CD4-positive, alpha-beta T cell treated with Interleukin-17A for 1 hour (primary cell): ENCODE measurements at regions not wholly inside any gene's neighbourhood (a gene's known extent, or its start where the extent isn't known, plus 50 kb on each side); places are given as distances from the start of the nearest gene placed in this dataset.
"Not testable (repeated sequence)": the region's sequence is repeated elsewhere in the genome, so short reads cannot be mapped to it uniquely, and the experiment has no call there.

ENCODE experiments used
- DNase-seq: peaks from one replicate; pipeline ENCODE4 v3.0.0-alpha.2; 2020

DNA sequence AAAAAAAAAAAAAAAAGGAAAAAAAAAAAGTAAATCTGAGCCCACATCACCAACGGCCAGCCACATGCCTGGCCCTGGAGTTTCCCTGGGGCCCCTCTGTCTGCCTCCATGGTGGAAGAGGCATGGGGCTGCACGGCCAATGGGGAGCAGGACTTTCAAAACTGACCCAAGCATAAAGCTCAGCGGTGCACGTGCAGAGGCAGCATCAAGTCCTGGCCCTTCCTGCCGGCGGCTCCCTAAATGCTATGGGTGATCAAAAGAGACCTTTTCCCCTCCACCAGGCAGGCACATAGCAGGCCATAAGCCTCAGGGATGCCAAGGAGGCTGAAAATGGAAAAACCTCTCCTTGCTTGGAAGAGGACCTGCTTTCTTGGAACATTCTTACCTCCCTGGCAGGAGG, 94.3 kb downstream of the OAT start:
- DNase-seq = no peak

DNA sequence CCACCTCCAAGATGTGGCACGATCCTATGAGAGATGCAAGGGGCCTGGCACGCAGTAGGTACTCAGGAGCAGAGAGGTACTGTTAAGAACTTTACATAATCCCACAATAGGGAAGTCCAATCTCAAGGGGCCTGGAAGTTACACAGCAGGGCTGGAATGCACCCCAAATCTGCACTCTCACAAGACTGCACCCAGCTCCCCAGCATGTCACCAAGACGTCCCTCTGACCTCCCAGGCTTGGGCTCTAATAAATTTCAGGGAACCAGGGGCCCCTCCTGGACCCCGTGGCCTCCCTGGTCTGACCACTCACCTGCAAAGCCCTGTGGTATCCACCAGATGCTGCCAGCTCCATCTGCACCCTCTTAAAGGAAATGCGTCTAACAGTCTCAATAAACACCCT, 94.9 kb downstream of the OAT start:
- DNase-seq = no peak

DNA sequence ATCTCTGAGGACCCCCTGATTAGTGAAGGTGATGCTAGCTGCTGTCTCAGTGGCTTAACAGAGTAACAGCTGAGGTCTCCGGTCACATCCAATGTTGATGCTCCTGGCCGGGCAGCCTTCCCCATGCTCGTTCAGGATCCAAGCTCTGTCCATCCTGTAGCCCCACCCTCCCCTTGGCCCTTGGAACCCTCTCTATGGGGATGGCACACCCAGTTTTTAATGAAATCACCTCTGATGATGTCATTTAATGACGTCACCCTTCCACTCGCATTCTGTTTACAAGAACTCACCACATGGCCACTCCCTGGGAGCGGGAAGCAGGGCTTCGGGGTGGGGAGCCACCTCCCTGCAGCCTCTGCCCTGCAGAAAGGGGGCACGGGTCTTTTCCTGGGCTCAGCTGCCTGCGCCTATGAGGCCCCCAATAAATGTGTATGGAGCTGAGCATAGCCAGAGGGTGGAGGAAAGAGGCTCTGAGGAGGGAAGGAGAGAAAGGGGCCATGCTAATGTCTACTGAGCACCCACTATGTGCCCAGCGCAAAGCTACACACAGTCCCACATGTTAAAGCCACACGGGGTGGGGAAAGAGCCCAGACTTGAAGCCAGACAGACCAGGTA, 95.5 kb downstream of the OAT start:
- DNase-seq = no peak

DNA sequence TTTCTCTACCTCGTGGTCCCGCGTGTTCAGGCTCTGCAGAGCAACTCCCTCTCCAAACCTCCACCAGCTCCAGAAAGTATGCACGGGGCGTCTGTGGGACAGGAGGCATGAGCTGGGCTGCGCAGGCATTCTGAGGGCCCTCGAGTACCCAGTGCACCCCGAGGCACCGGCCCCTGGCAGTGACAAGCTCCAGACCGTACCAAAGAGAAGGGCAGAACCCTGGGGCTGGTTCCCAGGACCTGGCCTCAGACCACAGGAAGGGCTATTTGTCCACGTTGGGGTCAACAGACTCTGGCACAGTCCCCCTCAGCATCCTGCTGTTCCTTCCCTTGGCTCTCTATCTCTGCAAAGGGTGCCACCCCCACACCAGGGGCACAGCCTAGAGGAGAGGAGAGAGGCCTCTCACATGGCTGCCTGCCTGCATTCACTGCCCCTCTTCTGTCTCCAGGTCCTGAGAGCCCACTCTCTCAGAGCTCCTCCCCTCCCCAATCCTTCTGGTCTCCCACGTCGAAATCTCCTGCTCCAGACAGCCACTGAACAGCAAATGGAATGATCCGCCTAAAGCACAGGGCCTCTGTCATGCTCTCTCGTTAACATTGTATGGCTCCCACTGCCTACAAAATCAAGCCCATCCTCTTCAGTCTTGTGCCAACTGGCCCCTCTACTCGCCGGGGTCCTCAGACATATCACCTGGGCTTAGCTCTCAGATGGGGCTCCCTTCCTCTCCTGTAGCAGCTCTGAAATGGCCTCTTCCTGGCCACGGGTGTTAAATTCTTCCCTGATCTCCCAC, 96.3 kb downstream of the OAT start:
- no peak for DNase-seq

DNA sequence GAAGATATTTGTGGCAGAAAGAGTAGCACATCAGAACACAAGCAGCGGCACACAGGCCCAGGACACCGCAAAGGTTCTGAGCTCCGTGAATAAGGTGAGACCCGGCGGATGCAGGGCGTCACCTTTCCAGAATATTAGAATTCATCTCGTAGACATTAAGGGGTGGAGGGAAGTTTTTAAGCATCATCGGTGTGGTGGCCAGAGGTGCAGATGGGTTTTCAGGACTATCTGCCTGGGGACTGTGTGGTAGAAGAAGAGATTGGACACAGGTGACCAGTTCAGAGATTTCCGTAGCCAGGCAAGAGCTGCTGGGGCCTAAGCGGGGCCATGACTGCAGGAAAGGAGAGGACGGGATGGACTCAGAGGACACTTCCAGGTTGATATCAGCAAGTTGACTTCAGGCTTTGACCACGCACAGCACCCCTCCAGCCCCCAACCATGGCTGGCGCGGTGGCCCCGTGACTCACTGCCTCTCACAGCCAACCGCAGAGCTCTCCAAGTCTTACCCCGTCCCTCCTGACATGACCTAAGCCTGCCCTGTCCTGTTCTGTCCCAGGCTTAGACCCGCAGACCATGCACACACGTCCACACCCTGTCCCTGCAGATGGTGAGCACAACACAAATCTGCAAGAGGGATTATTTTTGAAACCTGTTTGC, 97.2 kb downstream of the OAT start:
- no peak for DNase-seq

DNA sequence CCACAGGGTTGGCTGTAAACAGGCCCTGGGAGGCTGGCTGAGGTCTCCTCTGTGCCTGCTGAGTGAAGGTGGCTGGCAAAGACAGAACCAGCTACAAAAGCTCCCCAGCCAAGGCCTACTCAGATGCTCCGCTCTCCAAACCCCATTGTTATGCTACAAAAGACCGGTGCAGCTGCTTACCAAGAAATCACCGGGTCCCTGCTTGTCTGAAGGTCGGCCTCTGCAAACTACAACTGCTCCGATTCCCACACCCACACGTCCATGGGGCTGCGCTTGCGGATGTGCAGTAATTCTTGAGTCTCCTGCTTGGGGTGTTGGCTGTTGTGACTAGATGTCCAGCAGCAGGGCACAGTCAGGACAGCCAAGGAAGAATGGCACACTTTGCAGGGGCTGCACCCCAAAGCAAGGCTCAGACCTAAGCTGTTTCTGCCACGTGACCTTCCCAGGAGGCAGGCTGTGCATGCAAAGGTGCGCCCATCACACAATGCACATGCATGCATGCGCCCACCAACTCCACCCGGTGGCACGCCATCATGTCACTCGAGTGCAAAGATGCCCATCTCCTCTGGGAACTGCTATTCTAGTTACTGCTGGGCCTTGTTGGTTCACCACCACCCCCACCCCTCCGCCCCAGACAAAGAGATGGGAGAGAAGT, 97.8 kb downstream of the OAT start:
- no peak for DNase-seq

DNA sequence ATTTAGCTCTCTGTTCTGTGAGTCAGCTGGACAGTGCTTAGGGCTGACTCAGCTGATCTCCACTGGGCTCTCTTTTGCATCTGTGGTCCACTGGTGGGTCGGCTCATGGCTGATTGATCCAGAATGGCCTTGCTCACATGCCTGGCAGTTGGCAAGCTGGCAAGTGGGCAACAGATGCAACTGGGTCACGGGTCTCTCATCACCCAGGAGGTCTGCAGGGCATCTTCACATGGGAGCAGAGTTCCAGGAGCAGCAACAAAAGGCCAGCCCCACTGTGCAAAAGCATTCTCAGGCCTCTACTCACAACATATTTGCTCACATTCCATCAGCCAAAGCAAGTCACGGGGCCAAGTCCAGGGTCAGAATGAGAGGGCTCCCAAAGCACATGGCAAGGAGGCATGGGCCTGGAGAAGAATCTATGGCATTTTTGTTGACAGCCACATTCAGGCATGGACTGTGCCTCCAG, 98.8 kb downstream of the OAT start:
- DNase-seq = no peak

DNA sequence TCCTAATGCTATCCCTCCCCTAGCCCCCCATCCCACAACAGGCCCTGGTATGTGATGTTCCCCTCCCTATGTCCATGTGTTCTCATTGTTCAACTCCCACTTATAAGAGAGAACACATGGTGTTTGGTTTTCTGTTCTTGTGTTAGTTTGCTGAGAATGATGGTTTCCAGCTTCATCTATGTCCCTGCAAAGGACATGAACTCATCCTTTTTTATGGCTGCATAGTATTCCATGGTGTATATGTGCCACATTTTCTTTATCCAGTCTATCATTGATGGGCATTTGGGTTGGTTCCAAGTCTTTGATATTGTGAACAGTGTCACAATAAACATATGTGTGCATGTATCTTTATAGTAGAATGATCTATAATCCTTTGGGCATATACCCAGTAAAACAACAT, 99.2 kb downstream of the OAT start:
- DNase-seq = not testable (repeated sequence)

DNA sequence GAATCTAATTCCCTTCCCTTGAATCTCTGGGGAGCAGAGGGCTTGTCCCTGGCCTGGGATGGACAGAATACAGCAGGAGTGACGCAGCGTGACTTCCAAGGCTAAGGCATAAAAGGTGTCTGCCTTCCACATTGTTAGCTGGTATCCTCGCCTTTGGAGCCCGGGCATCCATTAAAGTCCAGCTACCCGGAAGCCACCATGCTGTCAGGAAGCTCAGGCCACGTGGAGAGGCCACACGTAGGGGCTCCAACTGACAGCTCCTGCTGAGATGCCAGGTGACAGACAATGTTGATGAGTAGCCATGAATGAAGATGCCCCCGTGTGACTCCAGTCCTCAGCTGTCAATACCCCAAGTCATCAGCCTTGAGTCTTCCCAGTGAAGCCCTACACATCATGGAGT, 99.9 kb downstream of the OAT start:
- no peak for DNase-seq

DNA sequence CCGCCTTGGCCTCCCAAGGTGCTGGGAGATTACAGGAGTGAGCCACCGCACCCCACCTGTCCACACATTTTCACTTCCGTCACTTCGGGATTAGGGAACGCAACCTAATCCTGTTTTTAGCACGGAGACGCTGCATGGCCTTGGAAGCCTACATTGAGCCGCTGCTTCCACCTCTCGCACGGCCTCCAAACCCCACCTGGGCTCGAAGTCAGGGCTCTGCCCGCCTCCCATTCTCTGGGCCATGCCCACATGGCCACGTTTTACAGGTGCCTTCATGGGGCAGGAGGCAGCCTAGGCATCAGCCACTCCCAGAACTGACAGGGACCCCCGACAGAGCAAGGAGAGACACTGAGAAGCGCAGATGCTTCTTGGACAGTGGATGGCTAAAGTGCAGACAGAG, 100.6 kb downstream of the OAT start:
- no peak for DNase-seq

DNA sequence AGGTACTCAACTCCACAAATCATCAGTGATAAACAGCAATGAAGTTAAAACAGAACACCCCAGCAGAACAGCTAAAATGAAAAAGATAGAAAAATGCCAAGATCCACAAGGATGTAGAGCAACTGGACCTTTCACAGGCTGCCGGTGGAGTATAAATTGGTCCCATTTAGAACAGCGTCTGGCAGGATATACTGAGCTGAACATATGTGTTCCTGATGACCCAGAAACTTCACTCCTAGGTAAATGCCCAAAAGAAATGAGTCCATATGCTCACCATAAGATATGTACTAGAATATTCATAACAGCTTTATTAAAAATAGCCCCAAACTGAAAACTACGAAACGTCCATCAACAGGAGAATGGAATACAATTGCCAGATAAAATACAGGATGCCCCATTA, 102.4 kb downstream of the OAT start:
- no peak for DNase-seq

DNA sequence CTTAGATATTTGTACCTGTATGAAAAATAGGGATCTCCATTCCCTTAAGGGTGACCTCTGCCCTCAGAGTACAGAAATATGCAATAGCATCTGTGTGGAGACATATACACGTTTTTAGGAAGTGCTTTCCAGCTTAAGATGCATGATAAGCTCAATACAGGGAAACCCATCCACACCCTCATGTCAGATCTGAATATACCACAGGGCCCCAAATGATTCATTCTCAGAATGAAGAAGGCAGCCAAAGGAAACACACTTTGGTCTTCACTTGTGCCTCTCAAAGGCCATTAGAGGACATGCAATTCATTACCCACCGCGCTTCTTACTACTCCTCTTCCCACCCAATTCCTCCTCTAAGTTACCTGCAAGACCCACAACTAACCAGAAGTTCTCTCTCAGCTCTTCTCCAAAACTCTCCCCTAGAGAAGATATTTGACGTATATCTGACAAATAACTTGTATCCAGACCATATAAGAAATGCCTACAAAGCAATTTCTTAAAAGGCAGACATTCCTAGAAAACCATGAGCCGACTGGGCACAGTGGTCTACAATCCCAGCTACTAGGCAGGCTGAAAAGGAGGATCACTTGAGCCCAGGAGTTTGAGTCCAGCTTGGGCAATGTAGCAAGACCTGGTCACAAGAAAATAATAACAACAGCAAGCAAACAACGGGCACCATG, 103.0 kb downstream of the OAT start:
- DNase-seq = no peak

DNA sequence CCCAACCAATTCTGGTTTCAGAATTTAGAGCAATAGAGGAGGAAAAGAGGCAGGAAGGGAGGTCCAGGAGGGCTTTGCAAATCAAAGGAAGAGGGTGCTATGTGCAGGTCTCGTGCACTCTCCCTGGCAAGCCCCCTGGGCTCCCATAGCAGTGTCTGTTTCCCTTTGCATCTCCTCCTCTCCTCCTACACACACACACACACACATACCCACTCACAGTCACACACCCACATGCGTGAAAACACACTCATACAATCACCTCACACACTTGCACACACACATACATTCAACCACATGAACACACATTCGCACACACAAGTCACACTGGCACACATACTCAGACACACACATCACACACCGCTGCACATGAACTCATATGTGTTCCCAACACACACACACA, 105.3 kb downstream of the OAT start:
- no peak for DNase-seq

DNA sequence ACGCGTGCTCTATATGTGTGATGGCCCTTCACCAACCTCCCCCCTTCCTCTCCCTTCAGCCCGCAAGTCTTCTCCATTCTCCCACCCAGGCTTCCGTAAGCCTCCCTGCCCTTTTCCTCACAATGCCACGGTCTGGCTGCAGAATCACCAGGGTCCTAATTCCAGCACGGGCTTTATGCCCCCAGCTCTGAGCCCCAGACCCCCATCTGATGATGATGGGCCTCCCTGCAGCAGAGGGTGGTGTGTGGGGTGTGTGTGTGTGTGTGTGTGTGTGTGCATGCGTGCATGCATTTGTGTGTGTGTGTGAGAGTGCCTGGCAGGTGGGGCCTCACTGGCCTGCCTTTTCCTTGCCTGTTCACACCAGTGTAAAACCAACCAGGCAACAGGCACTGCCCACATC, 109.9 kb downstream of the OAT start:
- no peak for DNase-seq

DNA sequence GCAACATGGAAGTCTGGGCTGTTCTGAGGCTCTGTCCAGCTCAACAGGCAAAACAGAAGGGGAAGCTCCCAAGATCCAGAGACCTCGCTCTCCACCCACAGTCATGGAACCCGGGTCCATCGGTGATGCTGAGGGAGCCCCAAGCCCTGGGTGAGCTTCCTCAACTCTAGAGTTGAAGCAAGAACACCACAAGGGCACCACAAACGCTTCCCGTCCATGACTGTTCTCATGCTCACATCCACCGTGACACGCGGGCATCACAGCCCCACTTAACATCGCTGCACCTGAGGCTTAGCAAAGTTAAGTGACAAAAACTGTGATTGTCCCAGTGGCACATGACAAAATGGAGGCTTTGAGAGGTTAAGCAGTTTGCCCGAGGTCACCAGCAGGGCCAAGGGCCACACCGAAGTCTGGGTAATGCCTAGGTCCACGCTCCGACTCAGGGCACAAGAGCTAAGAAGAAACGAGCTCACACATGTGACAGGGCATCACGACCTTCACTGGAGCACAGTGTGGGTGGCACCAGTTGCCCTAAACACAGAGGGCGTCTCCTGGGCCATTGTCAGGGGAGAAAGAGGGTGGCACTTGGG, 110.6 kb downstream of the OAT start:
- no peak for DNase-seq

DNA sequence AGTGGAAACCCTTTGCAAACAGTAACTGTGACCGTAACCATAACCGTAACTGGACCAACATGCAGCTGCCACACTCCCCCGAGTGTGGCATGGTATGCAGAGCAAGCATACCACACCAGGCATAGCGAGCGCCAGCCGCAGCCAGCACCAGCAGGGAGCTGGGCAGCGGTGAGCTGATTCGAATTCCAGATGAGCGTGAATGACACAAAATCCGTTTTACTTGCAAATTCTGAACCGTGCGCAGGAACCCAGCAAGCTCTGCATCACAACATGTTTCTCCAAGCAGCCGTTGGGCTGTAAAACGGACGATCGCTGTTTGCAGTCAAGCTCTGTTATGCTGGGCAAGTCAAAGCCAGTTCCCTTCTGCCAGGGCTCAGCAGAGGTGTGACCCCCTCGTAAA, 111.1 kb downstream of the OAT start:
- no peak for DNase-seq

DNA sequence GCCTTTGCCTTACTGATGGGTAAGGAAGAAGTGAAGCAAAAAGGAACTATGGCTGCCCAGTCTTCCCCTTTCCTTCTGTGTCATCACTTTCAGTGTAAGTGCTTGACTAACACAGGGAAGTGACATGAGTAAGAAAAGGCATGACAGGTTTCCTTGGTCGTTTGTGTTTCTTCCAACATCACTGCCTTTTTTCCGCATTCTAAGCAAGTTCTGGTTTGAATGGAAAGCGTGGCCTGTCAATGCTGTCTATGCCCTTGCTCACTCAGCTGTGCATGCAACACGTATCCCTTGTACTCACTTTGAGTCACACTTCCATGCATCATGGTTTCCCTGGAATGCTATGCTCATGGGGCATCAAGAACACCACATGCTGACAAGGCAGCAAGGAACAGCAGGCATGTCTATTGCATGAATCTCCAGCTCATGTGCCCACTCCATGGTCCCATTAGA, 111.8 kb downstream of the OAT start:
- no peak for DNase-seq

DNA sequence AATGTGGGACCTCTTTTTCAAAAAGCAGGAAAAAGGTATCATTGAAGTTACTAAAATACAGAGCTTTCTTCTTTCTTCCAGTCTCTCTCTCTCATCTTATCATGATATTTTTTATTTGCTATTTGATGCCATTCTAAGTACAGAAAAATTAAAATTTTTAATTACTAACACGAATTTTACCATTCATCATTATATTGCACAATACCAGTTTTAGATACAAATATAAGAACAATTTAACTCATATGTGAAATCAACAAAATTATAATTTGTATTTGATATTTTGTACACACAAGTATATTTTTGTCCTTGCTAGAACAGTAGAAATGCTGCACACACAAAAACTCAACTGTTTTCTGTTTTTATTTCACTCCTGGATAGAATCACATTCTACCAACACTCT, 112.2 kb downstream of the OAT start:
- no peak for DNase-seq

DNA sequence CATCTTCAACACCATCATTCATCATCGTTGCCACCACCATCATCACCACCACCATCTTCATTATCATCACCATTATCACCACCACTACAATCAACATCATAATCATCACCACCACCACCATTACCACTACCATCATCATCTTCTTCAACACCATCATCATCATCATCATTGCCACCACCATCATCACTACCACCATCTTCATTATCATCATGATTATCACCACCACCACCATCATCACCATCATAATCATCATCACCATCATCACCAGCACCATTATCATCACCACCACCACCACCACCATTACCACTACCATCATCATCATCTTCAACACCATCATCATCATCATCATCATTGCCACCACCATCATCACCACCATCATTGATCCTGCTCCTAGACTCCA, 112.7 kb downstream of the OAT start:
- no peak for DNase-seq

DNA sequence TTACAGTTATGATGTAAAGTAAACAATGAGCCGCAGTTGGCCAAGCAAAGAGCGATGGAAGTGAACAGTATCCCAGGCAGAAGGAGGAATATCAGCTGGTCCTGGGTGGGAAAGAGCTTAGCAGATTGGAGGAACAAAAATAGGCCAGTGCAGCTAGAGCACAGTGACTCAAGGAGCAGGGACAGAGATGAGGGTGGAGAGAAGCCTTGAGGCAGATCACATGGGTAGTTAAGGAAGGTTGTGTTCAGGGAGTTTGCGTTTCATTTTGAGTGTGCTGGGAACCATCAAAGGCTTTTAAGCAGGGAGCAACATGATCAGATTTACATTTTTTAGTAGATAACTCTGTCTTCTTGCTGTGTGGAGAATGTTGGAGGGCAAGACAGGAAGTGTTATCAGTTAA, 113.6 kb downstream of the OAT start:
- no peak for DNase-seq

DNA sequence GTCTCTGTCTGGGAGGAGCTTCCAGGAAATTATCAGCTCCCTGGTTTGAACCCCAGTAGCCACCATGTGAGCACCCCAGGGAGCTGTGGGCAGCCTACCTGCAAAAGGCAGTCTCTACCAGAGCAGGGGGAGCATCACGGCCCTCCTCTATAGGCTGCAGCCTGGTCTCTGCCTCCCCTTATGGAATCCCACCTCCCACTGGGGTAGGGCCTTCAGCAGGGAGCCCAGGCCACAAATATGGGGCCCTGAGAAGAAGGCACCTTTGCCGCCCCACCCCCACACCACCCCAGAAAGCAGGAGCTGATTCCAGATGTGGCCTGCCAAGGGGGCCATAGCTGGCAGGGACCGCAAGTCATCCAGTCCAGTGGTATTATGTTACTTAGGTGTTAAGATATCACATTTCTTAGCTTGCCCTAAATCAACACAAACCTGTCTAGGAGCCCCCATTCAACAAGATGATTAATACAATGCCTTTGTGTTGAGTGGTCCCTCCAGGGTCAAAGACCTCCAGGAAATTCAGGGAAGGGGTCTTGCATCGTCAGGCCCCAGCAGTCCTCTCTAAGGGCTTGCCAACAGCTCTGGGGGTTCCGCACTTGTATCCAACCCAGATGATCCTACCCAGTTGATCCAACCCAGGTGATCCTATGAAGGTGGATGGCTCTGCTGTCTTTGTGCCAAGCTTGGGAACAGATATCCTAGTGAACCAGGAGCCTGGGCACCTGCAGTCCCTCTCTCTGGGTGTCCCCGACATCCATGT, 114.9 kb downstream of the OAT start:
- DNase-seq = no peak

DNA sequence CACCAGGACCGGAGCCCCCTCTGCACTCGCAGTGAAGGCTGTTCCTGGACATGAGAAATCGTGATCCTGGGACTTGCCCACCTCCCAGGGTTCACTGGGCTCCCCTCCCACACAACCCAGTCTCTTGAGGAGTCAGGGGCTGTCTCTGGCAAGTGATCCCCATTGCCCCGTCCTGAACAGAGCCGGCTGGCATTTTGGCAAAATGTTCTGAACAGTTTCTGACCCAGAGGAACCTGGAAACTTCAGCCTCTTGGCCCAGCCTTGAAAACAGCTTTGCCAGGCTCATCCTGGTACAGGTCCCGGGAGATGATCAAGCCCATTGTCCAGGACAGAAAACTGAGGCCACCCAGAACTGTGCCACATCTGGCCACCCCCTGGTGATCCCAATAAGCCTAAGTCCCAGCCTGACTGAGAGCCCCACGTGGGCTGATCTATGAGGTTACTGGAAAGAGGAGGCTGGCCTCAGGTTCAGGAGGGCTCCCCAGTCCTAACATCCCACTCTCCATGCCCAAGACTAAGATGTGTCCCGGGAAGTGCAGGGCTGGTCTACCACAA, 115.7 kb downstream of the OAT start:
- no peak for DNase-seq
